ENCODE measurements at regions not wholly inside any gene's neighbourhood (a gene's known extent, or its start where the extent isn't known, plus 50 kb on each side); places are given as distances from the start of the nearest gene placed in this dataset.

DNA sequence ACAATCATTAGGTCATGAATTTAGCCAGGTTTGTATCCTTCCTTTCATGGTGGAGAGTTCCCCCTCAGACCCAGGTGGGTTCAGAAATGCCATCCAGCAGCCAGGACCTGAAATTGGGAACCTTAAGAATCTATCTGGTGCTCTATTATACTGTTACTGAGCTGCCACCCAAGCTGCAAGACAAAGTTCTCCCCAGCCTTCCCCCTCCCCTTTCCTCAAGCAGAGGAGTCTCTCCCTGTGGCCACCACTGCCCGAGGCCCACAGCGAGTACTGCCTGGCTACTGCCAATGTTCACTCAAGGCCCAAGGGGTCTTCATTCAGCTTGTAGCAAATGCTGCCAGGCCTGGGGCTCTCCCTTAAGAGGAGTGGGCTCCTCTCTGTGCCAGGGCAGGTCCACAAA lies 133.8 kb downstream of the TMEM38B start:
- Histone ChIP-seq H3K27ac (ENCODE audit: low read length) (no peak overlapping the region), H3K27me3 (ENCODE audit: control insufficient read depth, insufficient read depth, low read length) (no peaks in the 10 kb centered on the region), H3K4me1 (ENCODE audit: control insufficient read depth, low read depth, low read length) (no peaks in the 10 kb centered on the region), H3K4me3 (ENCODE audit: low read length) (no peak overlapping the region), H3K9ac (ENCODE audit: low read length) (no peak overlapping the region), H3K9me3 (ENCODE audit: control insufficient read depth, low read depth, low read length) (no peaks in the 10 kb centered on the region), H3K36me3 (ENCODE audit: control insufficient read depth, low read depth, low read length) (no peaks in the 10 kb centered on the region)

DNA sequence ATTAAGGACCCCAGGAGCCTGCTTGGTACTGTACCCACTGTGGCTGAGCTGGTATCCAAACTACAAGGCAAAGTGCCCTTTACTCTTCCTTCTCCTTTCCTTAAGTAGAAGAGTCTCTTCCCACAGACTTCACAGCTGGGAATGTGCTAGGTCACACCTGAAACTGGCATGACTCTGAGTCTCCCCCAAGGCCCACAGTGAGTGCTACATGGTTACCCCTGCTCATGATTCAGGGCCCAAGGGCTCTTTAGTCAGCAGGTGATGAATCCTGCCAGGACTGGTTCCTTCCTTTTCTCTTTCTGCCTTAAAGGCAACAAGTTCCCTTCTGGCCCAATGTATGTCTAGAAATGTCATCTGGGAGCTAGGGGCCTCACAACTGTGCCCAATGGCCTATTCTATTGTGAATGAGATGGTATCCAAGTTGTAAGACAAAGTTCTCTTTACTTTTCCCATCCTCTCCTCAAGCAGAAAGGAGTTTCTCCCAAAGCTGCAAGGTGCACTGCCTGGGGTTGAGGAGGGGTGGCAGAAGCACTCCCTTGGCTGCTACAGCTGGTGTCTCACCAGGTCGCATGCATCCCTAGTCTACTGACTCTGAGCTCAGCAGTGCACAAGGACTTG lies 134.4 kb downstream of the TMEM38B start:
- H3K4me1 ChIP-seq (ENCODE audit: control insufficient read depth, low read depth, low read length) = no peaks in the 10 kb centered on the region
- H3K4me3 ChIP-seq (ENCODE audit: low read length) = no peak overlapping the region
- no peaks in the 10 kb centered on the region for H3K9me3 ChIP-seq (ENCODE audit: control insufficient read depth, low read depth, low read length)
- H3K36me3 ChIP-seq (ENCODE audit: control insufficient read depth, low read depth, low read length) = no peaks in the 10 kb centered on the region
- H3K27ac ChIP-seq (ENCODE audit: low read length) = no peak overlapping the region
- no peaks in the 10 kb centered on the region for H3K27me3 ChIP-seq (ENCODE audit: control insufficient read depth, insufficient read depth, low read length)
- no peak overlapping the region for H3K9ac ChIP-seq (ENCODE audit: low read length)

DNA sequence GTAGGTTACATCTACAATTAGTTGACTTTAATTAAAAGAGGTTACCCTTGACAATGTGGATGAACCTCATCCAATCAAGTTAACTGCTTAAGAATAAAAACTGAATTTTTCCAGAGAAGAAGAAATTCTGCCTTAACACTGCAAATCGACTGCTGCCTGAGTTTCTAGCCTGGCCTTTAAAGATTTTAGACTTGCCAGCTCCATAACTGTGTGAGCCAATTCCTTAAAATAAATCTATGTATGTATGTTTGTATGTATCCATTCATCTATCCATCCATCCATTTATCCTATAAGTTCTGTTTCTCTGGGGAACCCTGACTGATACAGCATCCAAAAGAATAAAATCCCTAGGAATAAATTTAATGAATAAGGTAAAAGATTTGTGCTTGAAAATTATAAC lies 136.1 kb downstream of the TMEM38B start:
- Histone ChIP-seq H3K27ac (ENCODE audit: low read length) (no peak overlapping the region), H3K27me3 (ENCODE audit: control insufficient read depth, insufficient read depth, low read length) (no peaks in the 10 kb centered on the region), H3K4me1 (ENCODE audit: control insufficient read depth, low read depth, low read length) (peaks cover 7% of the 10 kb centered on the region), H3K4me3 (ENCODE audit: low read length) (no peak overlapping the region), H3K36me3 (ENCODE audit: control insufficient read depth, low read depth, low read length) (no peaks in the 10 kb centered on the region), H3K9ac (ENCODE audit: low read length) (no peak overlapping the region), H3K9me3 (ENCODE audit: control insufficient read depth, low read depth, low read length) (no peaks in the 10 kb centered on the region)

DNA sequence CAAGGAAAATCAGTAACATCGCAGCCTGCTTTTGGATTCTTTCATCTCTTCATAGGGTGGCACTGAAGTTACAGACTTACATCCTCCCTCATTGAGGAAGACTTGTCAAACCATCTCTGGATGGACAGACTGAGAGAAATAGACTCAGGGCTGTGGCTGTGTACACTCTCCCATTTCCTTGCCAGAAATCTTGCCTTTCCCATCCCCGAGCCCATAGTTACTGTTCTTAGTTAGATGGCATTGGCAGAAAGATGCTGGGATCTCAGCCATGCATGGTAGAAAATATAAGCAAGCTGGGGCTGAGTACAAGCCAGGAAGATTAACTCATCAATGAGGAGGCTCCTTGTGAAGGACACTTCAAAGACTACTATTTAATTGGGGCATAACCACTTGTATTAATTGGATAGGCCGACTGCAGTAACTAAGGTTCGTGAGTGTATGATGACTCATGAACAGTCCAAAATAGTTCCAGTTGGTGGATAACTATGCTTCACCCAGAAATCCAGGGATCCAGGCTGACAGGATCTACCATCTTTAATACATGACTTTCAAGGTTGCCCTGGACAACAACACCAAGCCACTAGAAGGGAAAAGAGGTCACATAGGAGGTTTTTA lies 137.9 kb downstream of the TMEM38B start:
- H3K4me3 ChIP-seq (ENCODE audit: low read length) = no peak overlapping the region
- H3K4me1 ChIP-seq (ENCODE audit: control insufficient read depth, low read depth, low read length) = peaks cover 14% of the 10 kb centered on the region
- no peak overlapping the region for H3K27ac ChIP-seq (ENCODE audit: low read length)
- H3K27me3 ChIP-seq (ENCODE audit: control insufficient read depth, insufficient read depth, low read length) = no peaks in the 10 kb centered on the region
- no peaks in the 10 kb centered on the region for H3K9me3 ChIP-seq (ENCODE audit: control insufficient read depth, low read depth, low read length)
- no peaks in the 10 kb centered on the region for H3K36me3 ChIP-seq (ENCODE audit: control insufficient read depth, low read depth, low read length)
- H3K9ac ChIP-seq (ENCODE audit: low read length) = no peak overlapping the region

DNA sequence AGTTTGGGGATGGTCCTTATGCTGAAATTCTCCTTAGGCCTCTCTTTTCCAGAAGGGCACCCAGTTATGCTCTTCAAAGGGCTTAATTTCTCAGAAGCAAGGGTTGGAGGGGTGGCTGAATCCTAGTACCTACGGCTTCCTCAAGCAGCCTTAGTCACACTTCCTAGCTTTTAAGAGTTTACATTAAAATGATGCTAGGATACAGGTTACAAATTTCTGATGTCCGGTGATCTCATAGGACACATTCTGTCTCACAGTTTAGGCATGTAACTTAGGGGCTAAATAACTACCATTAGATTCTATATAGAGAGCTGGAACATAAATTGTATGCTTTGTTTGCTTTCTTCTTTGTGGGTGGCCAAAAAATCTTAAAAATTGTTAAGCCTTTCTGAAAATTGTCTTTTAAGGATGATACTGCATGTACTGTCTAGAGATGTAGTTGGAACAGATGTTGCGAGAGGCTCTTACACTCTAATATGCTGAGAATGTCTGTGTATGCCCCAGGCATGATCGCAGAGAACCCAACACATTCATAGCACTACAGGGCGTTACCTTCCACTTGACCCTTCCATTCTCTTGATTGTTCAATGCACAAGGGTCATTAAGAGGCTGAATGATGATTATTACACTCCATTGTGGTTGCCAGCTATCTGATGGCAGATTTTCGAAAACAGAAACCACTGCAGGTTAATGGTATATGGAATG lies 139.1 kb downstream of the TMEM38B start:
- H3K27ac ChIP-seq (ENCODE audit: low read length) = no peak overlapping the region
- H3K4me3 ChIP-seq (ENCODE audit: low read length) = no peak overlapping the region
- H3K9me3 ChIP-seq (ENCODE audit: control insufficient read depth, low read depth, low read length) = no peaks in the 10 kb centered on the region
- H3K27me3 ChIP-seq (ENCODE audit: control insufficient read depth, insufficient read depth, low read length) = no peaks in the 10 kb centered on the region
- H3K9ac ChIP-seq (ENCODE audit: low read length) = no peak overlapping the region
- H3K36me3 ChIP-seq (ENCODE audit: control insufficient read depth, low read depth, low read length) = no peaks in the 10 kb centered on the region
- peaks cover 14% of the 10 kb centered on the region for H3K4me1 ChIP-seq (ENCODE audit: control insufficient read depth, low read depth, low read length)

DNA sequence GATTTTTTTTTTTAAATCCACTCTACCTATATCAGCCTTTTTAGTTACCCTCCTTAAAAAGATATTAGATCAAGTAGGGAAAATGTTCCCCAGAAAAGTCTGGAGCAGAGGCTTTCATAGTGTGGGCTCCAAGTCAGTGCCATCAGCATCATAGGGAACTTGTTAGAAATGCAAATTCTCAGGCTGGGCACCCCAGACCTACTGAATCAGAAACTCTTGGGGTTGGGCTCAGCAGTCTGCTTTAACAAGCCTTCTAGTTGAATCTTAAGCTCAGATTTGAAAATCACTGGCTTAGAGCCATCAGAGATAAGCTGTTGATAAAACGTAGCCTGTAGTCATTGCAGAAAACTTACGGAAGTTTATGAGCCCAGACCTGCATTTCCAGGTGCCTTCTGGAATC lies 140.1 kb downstream of the TMEM38B start:
- H3K27ac ChIP-seq (ENCODE audit: low read length) = no peak overlapping the region
- H3K9ac ChIP-seq (ENCODE audit: low read length) = no peak overlapping the region
- H3K9me3 ChIP-seq (ENCODE audit: control insufficient read depth, low read depth, low read length) = no peaks in the 10 kb centered on the region
- H3K4me3 ChIP-seq (ENCODE audit: low read length) = no peak overlapping the region
- no peaks in the 10 kb centered on the region for H3K36me3 ChIP-seq (ENCODE audit: control insufficient read depth, low read depth, low read length)
- no peaks in the 10 kb centered on the region for H3K27me3 ChIP-seq (ENCODE audit: control insufficient read depth, insufficient read depth, low read length)
- peaks cover 14% of the 10 kb centered on the region for H3K4me1 ChIP-seq (ENCODE audit: control insufficient read depth, low read depth, low read length)

DNA sequence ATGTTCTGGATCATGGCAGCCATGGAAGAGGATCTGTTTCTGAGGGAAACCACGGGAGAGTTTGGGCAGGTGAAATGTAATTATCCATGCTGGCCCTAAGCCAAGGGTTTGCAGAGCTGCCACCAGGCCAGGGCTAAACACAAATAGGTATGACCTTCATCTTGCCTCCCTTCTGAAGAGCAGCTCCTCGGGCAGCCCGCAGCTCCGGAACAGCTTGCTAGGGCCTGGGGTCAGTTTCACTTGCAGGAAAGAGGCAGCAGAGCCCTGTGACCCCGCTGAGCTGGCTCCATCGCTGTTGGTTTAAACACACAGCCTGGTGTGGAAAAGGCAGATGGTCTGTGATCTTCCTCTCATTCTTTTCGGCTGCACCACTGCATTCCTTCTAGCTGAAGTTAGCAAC lies 141.4 kb downstream of the TMEM38B start:
- Histone ChIP-seq H3K4me1 (ENCODE audit: control insufficient read depth, low read depth, low read length) (peaks cover 14% of the 10 kb centered on the region), H3K36me3 (ENCODE audit: control insufficient read depth, low read depth, low read length) (no peaks in the 10 kb centered on the region), H3K27ac (ENCODE audit: low read length) (no peak overlapping the region), H3K4me3 (ENCODE audit: low read length) (no peak overlapping the region), H3K9me3 (ENCODE audit: control insufficient read depth, low read depth, low read length) (no peaks in the 10 kb centered on the region), H3K9ac (ENCODE audit: low read length) (no peak overlapping the region), H3K27me3 (ENCODE audit: control insufficient read depth, insufficient read depth, low read length) (no peaks in the 10 kb centered on the region)

DNA sequence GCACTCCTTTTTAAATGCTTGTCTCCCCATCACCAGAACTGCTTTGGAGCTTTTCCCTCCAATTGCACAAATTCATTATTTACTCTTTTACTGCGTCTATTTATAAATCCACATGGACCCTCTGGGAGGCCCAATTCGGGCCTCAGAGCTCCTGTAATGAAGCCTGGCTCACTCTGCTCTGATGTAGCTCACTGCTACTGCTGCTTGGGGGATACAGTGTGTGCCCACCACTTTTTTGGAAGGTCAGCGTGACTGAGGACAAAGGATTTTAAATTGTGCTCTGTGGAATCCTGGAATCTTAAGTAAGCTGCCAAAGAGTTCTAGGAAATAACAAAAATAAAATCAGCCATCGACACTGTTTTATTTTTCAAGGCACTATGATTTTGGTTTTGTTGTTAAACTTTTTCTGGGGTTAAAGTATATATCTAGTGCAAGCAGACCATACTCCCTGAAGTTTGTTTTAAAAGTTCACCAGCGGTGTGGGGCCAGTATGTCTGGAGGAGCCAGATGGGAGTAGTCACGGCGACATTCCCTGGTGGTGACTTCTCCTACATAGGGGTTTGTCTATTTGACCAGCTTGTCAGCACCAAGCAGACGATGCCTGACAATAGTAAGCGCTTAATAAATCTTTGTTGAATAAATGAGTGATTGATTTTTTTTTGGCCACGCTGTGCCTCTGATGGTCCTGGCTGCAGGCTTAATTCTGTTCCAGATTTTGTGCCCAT lies 142.8 kb downstream of the TMEM38B start:
- Histone ChIP-seq H3K9me3 (ENCODE audit: control insufficient read depth, low read depth, low read length) (no peaks in the 10 kb centered on the region), H3K4me1 (ENCODE audit: control insufficient read depth, low read depth, low read length) (peaks cover 14% of the 10 kb centered on the region), H3K27ac (ENCODE audit: low read length) (no peak overlapping the region), H3K4me3 (ENCODE audit: low read length) (no peak overlapping the region), H3K36me3 (ENCODE audit: control insufficient read depth, low read depth, low read length) (no peaks in the 10 kb centered on the region), H3K9ac (ENCODE audit: low read length) (no peak overlapping the region), H3K27me3 (ENCODE audit: control insufficient read depth, insufficient read depth, low read length) (no peaks in the 10 kb centered on the region)

DNA sequence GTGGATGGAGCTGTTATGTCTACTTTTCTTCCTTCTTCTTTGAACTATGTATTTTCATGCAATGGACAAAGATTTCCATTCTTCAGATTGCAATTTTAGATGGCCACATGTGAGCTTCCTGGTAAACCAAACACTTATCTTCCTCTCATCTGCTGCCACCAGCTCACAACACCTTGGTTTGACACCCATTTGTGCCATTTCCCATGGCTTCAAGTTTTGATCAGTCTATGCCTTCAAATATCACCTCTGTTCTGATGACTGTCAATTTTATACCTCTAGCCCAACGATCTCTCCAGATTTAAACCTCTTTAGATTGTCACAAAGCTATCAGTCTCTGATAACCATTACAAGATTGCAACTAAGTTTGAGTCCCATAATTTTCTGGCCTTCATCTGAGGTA lies 147.2 kb downstream of the TMEM38B start:
- Histone ChIP-seq H3K9me3 (ENCODE audit: control insufficient read depth, low read depth, low read length) (no peaks in the 10 kb centered on the region), H3K36me3 (ENCODE audit: control insufficient read depth, low read depth, low read length) (no peaks in the 10 kb centered on the region), H3K27ac (ENCODE audit: low read length) (no peak overlapping the region)

DNA sequence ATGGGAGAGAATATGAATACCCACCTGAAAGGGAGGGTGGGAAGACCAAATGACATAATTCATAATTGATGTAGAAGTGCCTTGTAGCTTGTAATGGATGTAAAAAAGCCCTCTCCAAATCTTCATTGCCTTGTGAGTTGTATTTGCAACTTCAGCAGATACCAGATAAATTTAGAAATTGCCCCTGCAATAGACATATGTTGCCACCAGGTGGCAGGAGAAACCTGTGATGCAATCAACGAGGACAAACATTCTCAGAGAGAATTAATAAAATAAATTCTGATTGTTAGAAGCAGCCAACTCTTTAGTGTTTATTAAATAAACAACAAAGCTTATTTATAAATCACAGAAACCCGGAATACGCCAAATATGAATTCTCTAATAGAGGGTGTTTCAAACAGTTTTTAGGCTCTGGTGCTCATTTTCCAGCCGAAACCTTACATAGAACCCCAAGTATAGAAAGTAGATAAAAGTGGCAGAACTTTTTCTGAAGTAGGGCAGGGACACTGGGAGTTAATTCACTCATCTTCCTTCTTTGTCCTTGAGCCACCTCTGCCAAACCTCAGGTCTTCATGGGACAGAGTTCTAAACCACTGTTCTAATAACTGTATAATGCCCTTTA lies 147.8 kb downstream of the TMEM38B start:
- no peak overlapping the region for H3K9ac ChIP-seq (ENCODE audit: low read length)
- no peak overlapping the region for H3K4me3 ChIP-seq (ENCODE audit: low read length)
- H3K36me3 ChIP-seq (ENCODE audit: control insufficient read depth, low read depth, low read length) = no peaks in the 10 kb centered on the region
- H3K27ac ChIP-seq (ENCODE audit: low read length) = no peak overlapping the region
- H3K9me3 ChIP-seq (ENCODE audit: control insufficient read depth, low read depth, low read length) = no peaks in the 10 kb centered on the region
- no peaks in the 10 kb centered on the region for H3K4me1 ChIP-seq (ENCODE audit: control insufficient read depth, low read depth, low read length)
- H3K27me3 ChIP-seq (ENCODE audit: control insufficient read depth, insufficient read depth, low read length) = no peaks in the 10 kb centered on the region

More for the DNA sequence above, 147.2 kb downstream of the TMEM38B start:
- no peaks in the 10 kb centered on the region for H3K27me3 ChIP-seq (ENCODE audit: control insufficient read depth, insufficient read depth, low read length)
- no peaks in the 10 kb centered on the region for H3K4me1 ChIP-seq (ENCODE audit: control insufficient read depth, low read depth, low read length)
- H3K4me3 ChIP-seq (ENCODE audit: low read length) = no peak overlapping the region
- no peak overlapping the region for H3K9ac ChIP-seq (ENCODE audit: low read length)

DNA sequence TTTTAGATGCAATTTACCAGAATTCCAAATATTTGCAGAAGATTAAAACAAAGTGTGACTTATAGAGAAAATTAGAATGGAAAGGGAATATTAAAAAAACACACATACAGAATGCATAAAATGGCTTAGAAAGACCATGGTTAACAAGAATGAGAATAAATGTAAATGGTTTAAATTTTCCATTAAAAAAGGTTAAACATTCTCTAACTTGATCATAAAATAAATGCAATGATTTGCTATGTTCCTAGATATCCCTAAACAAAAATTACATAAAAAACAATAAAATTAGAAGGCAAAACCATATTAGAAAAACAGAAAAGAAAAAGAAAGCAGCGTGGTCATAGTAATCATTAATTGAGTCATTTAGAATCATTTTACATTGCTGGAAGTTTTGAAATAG lies 152.5 kb downstream of the TMEM38B start:
- Histone ChIP-seq H3K4me3 (ENCODE audit: low read length) (no peak overlapping the region), H3K27ac (ENCODE audit: low read length) (no peak overlapping the region), H3K27me3 (ENCODE audit: control insufficient read depth, insufficient read depth, low read length) (no peaks in the 10 kb centered on the region), H3K36me3 (ENCODE audit: control insufficient read depth, low read depth, low read length) (no peaks in the 10 kb centered on the region), H3K4me1 (ENCODE audit: control insufficient read depth, low read depth, low read length) (no peaks in the 10 kb centered on the region), H3K9me3 (ENCODE audit: control insufficient read depth, low read depth, low read length) (no peaks in the 10 kb centered on the region), H3K9ac (ENCODE audit: low read length) (no peak overlapping the region)
